Breast epithelium (tissue), 3 donors: ENCODE measurements at regions not wholly inside any gene's neighbourhood (a gene's known extent, or its start where the extent isn't known, plus 50 kb on each side); places are given as distances from the start of the nearest gene placed in this dataset.

ENCODE experiments used
- CTCF ChIP-seq, 3 donors: fragments of 450-650 bp; IDR thresholded peaks; one replicate each; pipeline ENCODE4 v1.5.1; 2016 to 2017; ENCODE audit warnings: antibody characterized with exemption in 3 of 3, mild to moderate bottlenecking in 3 of 3, moderate library complexity in 3 of 3
- POLR2A ChIP-seq: fragments of 450-650 bp; IDR thresholded peaks from one replicate; pipeline ENCODE4 v1.6.1; 2016; ENCODE audit warnings: antibody characterized with exemption, mild to moderate bottlenecking, moderate library complexity

- TF ChIP-seq POLR2A: no peak
- no peak for TF ChIP-seq CTCF (IDR thresholded peaks at IDR 0.05)
Observed at GRCh38 chr5:20486826-20487225, 498.8 kb upstream of the CDH18 start.
